Neural progenitor cell (in vitro differentiated cells): ENCODE measurements at regions not wholly inside any gene's neighbourhood (a gene's known extent, or its start where the extent isn't known, plus 50 kb on each side); places are given as distances from the start of the nearest gene placed in this dataset.
A peak's percentile ranks its signal among the peaks of the same experiment; 100 is the strongest.

Experiments
- CTCF ChIP-seq: fragments of 200-600 bp; sonication (generic); IDR thresholded peaks from 2 replicates; pipeline ENCODE4 v1.5.1; 2017; ENCODE audit warnings: antibody characterized with exemption, mild to moderate bottlenecking
- EZH2 ChIP-seq: fragments of 200-600 bp; sonication (generic); IDR thresholded peaks from 2 replicates; pipeline ENCODE4 v1.6.1; 2017; ENCODE audit warnings: antibody characterized with exemption, mild to moderate bottlenecking, moderate library complexity

- TF ChIP-seq CTCF (peak; percentile 92), EZH2 (no peak)
Measured at GRCh38 chr14:21748869-21749303, 75.3 kb upstream of the OR4E1 start.
